H1 (cell line): ENCODE measurements at regions not wholly inside any gene's neighbourhood (a gene's known extent, or its start where the extent isn't known, plus 50 kb on each side); places are given as distances from the start of the nearest gene placed in this dataset.

ENCODE experiments used
- CTCF ChIP-seq, 3 experiments: IDR thresholded peaks; 1 replicate in 2 of 3; 2 replicates in 1 of 3; pipeline versions ENCODE4 v1.5.1 to v1.6.1; 2011; ENCODE audit warnings: low read length in 3 of 3, mild to moderate bottlenecking in 3 of 3, inconsistent platforms in 2 of 3, low read depth in 1 of 3, moderate library complexity in 1 of 3; ENCODE audit not compliant: insufficient read depth in 1 of 3; ENCODE audit errors: control extremely low read depth in 1 of 3
- EGR1 ChIP-seq: IDR thresholded peaks from 2 replicates; pipeline ENCODE4 v1.6.1; 2011; ENCODE audit warnings: low read depth, low read length, borderline replicate concordance
- EP300 ChIP-seq, 2 experiments: IDR thresholded peaks; 1 replicate in 1 of 2; 2 replicates in 1 of 2; pipeline ENCODE4 v1.6.1; 2011 to 2012; ENCODE audit warnings: low read depth in 2 of 2, low read length in 2 of 2, mild to moderate bottlenecking in 2 of 2, borderline replicate concordance in 1 of 2, inconsistent platforms in 1 of 2, moderate library complexity in 1 of 2
- HDAC6 ChIP-seq: IDR thresholded peaks from one replicate; pipeline ENCODE4 v1.7.1; 2012; ENCODE audit warnings: low read depth, mild to moderate bottlenecking, inconsistent platforms, low read length, moderate library complexity
- SP1 ChIP-seq: IDR thresholded peaks from 2 replicates; pipeline ENCODE4 v1.6.1; 2011; ENCODE audit warnings: low read depth, low read length
- SP2 ChIP-seq: IDR thresholded peaks from 2 replicates; pipeline ENCODE4 v1.6.1; 2012; ENCODE audit warnings: mild to moderate bottlenecking, low read length, inconsistent platforms
- TAF1 ChIP-seq: IDR thresholded peaks from 2 replicates; pipeline ENCODE4 v1.6.1; 2011; ENCODE audit warnings: mild to moderate bottlenecking, low read depth, low read length
- TF ChIP-seq, protein P1 (sequence below): IDR thresholded peaks from 2 replicates; pipeline ENCODE4 v1.6.1; 2012; ENCODE audit warnings: low read length, inconsistent platforms

- TF ChIP-seq HDAC6 (no peak), EP300 (IDR thresholded peaks at IDR 0.05; ENCODE audit: borderline replicate concordance in 1 of 2, low read depth in 2 of 2, low read length in 2 of 2) (no peak), TAF1 (no peak), SP2 (no peak), CTCF (IDR thresholded peaks at IDR 0.05; ENCODE audit: control extremely low read depth in 1 of 3, insufficient read depth in 1 of 3, low read depth in 1 of 3, low read length in 3 of 3) (no peak), SP1 (no peak), EGR1 (no peak)
- TF ChIP-seq, protein P1, sequence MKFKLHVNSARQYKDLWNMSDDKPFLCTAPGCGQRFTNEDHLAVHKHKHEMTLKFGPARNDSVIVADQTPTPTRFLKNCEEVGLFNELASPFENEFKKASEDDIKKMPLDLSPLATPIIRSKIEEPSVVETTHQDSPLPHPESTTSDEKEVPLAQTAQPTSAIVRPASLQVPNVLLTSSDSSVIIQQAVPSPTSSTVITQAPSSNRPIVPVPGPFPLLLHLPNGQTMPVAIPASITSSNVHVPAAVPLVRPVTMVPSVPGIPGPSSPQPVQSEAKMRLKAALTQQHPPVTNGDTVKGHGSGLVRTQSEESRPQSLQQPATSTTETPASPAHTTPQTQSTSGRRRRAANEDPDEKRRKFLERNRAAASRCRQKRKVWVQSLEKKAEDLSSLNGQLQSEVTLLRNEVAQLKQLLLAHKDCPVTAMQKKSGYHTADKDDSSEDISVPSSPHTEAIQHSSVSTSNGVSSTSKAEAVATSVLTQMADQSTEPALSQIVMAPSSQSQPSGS, result no peak
Observed at GRCh38 chr1:226479474-226479873, 69.1 kb upstream of the STUM start.
